Right cardiac atrium (tissue), 5 donors: ENCODE measurements at regions not wholly inside any gene's neighbourhood (a gene's known extent, or its start where the extent isn't known, plus 50 kb on each side); places are given as distances from the start of the nearest gene placed in this dataset.
"Not testable (repeated sequence)": the region's sequence is repeated elsewhere in the genome, so short reads cannot be mapped to it uniquely, and the experiment has no call there.

ENCODE experiments used
- ATAC-seq, 2 donors: fragments of 200-7000 bp; cut with Tn5 transposase; one replicate each; pipeline versions ENCODE4 v1.8.0 to v1.9.1; 2020; ENCODE audit warnings: moderate library complexity in 2 of 2, mild to moderate bottlenecking in 1 of 2
- DNase-seq, 3 donors: peaks; one replicate each; pipeline ENCODE4 v3.0.0-alpha.2; 2020
- H3K27ac ChIP-seq: one replicate; pipeline ENCODE4 v1.5.1; 2013; ENCODE audit warnings: mild to moderate bottlenecking, low read length, control low read depth, moderate library complexity
- H3K27me3 ChIP-seq: one replicate; pipeline ENCODE4 v1.6.1; 2013; ENCODE audit not compliant: control insufficient read depth, insufficient read depth
- H3K4me1 ChIP-seq: one replicate; pipeline ENCODE4 v1.6.1; 2013; ENCODE audit warnings: low read length; ENCODE audit not compliant: control insufficient read depth, insufficient read depth
- H3K4me3 ChIP-seq: one replicate; pipeline ENCODE4 v1.5.1; 2013; ENCODE audit warnings: low read length, control low read depth
- H3K9me3 ChIP-seq: one replicate; pipeline ENCODE4 v1.6.1; 2013; ENCODE audit warnings: low read length; ENCODE audit not compliant: control insufficient read depth
- WGBS: extraction: QIAGEN DNeasy Blood & Tissue Kit; methylation state at CpG from one replicate; pipeline ENCODE4 v1.1.7; 2013; 5-methylcytosine and 5-hydroxymethylcytosine counted together
- intact Hi-C, 4 donors: fragments of 100-400 bp; cut with DNase I; formaldehyde crosslinking; loops; one replicate each; pipeline versions ENCODE4 v1.11.0 to v1.14.0; 2022 to 2023
- donor health status: healthy with polysubstance abuse.
- donor health status: DM: no; HTN: yes; CAD: no.
- donor health status: DM: no; HTN: no; CAD: no.
- donor health status: DM: no; HTN: yes; CAD: no; lungs with severe emphysema.
- donor health status: DM: yes; HTN: yes; CAD: no.

DNA sequence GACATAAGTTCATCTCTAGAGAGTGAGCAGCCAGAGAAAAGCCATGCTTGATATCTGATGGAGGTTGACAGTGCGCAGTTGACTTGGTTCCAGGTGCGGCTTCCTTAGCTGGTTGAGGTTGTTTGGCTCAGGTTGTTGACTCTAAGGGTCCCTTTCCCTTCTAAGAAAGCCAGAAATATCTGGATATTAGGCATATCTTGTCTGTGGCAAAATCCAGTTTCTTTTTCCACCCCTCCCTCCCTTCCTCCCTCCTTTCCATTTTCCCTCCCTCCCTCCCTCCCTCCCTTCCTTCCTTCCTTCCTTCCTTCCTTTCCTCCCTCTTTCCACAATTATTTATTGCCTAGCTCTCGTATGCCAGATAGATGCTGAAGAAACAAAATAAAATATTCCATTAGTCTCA is 82.6 kb upstream of the TNP1 start:
- WGBS: 90% methylated on average over 3 of the region's 3 CpGs
- H3K27me3 ChIP-seq: no peaks in the 10 kb centered on the region
- no peak overlapping the region for H3K4me3 ChIP-seq
- no peaks in the 10 kb centered on the region for H3K4me1 ChIP-seq
- no peaks in the 10 kb centered on the region for H3K9me3 ChIP-seq
- ATAC-seq (no peak), DNase-seq (no peak)
- no peak overlapping the region for H3K27ac ChIP-seq
- intact Hi-C loops: no loop called here

DNA sequence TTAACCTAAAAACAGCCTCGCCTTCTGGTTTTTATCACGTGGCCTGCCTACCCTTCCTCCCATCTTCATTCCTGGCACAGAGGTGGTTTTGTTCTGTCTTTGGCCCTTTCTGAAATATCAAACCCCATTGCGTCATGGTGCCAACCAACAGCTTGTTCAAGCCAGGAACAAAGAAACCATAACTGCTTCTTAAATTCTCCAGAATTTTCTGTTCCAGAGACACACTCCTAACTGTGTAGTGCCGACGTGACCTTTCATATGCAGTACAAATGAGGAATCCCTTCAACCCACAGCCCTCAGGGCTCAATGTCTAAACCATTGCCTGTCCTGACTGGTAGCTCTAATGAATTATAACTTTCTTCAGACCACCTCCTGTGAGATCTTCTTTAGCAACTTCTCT is 82.2 kb upstream of the TNP1 start:
- H3K9me3 ChIP-seq: no peaks in the 10 kb centered on the region
- no peak overlapping the region for H3K4me3 ChIP-seq
- ATAC-seq: no peak
- H3K4me1 ChIP-seq: peaks cover 2% of the 10 kb centered on the region
- intact Hi-C loops: no loop called here
- no peak overlapping the region for H3K27ac ChIP-seq
- WGBS: 88% methylated on average over 5 of the region's 5 CpGs
- H3K27me3 ChIP-seq: no peaks in the 10 kb centered on the region
- DNase-seq: no peak

DNA sequence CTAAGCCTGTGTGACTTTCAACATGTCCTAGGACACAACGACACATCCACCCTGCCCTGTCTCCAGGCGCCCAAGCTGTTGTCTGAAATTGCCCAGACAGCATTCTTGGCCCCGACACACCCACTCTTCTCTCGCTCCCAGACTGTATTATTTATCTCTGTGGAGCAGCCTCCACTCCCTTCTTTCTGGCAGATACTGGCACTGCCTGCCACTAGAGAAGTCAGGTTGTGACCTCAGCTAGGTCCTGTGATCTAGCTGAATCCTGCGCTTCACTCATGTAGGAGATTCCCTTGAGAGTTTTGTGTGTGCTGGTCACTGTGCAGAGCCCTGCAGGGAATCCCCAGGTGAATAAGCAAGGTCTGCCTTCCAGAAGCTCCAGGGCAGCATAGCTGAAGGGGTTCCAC is 77.1 kb upstream of the TNP1 start:
- ATAC-seq (peak; percentile 84 to 87), DNase-seq (peak; percentile 34 to 79 (median 69))
- Histone ChIP-seq H3K27ac (peak overlapping the region; percentile 69), H3K4me1 (peaks cover 8% of the 10 kb centered on the region), H3K9me3 (no peaks in the 10 kb centered on the region), H3K27me3 (no peaks in the 10 kb centered on the region), H3K4me3 (no peak overlapping the region)
- WGBS: 37% methylated on average over 5 of the region's 5 CpGs
- intact Hi-C loops: no loop called here

DNA sequence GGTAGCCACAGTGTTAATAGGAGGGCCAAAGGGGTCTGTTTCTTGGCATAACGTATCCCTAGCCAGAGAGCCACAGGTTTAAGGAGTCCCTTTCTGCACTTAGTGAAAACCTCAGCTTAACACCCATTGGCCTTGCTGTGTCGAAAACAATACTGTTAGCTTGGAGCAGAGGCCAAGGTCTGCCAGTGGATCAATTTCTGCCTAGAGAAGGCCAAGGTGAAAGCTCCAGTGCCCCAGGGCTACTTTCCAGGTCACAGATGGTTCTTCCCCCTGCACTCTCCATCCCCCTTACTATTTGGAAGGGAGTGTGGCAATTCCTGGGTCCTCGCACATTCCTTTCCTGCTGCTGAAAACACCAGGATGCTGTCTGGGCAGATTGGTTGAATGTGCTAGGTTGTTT is 74.8 kb upstream of the TNP1 start:
- intact Hi-C loops: no loop called here
- DNase-seq (no peak), ATAC-seq (no peak)
- no peaks in the 10 kb centered on the region for H3K27me3 ChIP-seq
- H3K4me1 ChIP-seq: peaks cover 8% of the 10 kb centered on the region
- no peak overlapping the region for H3K4me3 ChIP-seq
- H3K27ac ChIP-seq: no peak overlapping the region
- H3K9me3 ChIP-seq: no peaks in the 10 kb centered on the region
- WGBS: 96% methylated on average over 3 of the region's 3 CpGs

DNA sequence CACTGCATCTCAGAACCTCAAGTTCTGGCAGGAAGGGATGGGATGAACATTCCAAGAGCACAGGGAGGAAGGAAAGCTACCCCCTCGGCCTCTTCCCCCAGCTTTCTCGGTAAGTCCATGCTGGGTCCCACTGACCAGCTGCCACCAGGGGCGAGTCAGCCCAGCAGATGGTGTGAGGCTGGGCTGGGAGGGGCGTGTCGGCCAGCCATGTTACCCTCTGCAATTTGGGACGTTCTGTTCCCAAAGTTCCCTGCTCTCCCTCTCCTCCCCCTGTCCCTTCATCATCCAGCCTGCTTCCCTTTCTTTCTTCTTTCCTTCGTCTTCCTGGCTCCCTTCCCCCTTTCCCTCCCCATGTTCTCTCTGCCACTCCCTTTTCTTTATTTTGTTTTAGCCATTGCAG is 74.3 kb upstream of the TNP1 start:
- 81% methylated on average over 7 of the region's 7 CpGs for WGBS
- DNase-seq (peak in 2 of 3 donors; percentile 27 to 79), ATAC-seq (peak; percentile 55 to 59)
- H3K27ac ChIP-seq: no peak overlapping the region
- peaks cover 8% of the 10 kb centered on the region for H3K4me1 ChIP-seq
- no peaks in the 10 kb centered on the region for H3K27me3 ChIP-seq
- intact Hi-C loops: no loop called here
- H3K4me3 ChIP-seq: no peak overlapping the region
- no peaks in the 10 kb centered on the region for H3K9me3 ChIP-seq

DNA sequence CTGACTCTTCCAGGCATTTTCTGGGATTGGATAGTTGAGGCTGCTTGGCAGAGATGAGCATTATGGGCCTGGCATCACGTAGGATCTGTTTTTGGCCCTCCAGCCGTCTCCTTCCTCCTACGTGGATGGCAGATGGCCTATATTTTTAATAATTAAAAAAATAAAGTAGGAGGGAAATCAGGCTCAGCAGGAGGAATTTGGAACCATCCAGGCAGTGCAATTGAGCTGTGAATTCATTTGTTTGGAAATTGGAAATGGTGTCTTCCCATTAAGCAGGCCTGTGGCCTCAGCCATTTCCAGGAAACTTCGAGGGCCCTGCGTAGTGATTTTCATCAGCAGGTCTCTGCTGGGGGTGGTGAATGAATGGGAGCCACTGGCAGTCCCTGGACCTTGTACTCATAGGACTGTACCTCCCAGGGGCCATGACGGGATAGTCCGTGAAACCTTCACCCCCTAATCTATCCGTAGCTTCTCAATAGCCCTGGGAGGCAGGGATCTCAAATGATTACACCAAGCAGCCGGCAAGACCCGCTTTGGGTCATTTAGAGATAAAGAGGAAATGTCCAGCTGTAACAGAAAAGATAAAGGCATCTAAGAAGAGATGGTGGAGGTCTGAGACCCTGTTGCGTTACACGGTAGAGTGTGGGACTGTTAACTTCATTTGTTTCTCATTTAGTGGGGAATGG is 73.1 kb upstream of the TNP1 start:
- ATAC-seq: no peak
- WGBS: 66% methylated on average over 12 of the region's 12 CpGs
- no peak overlapping the region for H3K4me3 ChIP-seq
- peaks cover 8% of the 10 kb centered on the region for H3K4me1 ChIP-seq
- H3K27me3 ChIP-seq: no peaks in the 10 kb centered on the region
- no peak for DNase-seq
- intact Hi-C loops: no loop called here
- no peak overlapping the region for H3K27ac ChIP-seq
- no peaks in the 10 kb centered on the region for H3K9me3 ChIP-seq

DNA sequence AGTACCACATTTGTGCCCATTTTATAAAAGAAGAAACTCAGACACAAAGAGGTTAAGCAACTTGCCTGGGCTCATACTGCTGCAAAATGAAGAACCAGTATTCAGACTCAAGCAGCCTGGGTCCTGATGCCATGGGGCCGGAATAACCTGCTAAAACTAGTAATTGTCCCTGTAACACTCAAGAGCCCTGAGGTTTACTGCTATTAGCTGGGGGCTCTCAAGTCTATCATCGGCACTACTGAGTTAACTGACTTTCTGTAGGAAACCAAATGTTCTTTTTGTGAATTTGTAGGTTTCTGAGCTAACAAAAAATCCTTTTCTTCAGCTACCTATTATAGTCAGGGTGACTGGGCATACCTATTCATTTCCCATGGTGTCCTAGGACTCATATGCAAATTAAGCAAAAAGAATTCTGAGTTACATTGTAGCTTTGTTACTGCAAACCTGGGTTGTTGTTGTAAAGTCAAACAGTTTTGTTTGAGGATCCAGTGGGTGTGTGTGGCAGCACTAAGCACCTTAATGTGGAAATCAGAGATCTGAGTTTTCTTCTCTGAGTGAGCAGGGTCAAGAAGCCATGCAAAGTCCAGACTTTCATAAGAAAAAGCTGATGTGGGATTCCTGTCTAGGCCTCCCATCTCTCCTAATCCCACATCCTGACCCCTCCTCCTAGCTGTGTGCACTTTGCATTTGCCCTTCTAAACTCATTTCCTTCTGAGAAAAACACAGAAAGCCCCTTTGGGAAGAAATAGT is 72.4 kb upstream of the TNP1 start:
- Histone ChIP-seq H3K4me1 (peaks cover 8% of the 10 kb centered on the region), H3K27me3 (no peaks in the 10 kb centered on the region), H3K27ac (no peak overlapping the region), H3K4me3 (no peak overlapping the region), H3K9me3 (no peaks in the 10 kb centered on the region)
- DNase-seq: no peak
- 96% methylated on average over 2 of the region's 2 CpGs for WGBS
- ATAC-seq: no peak
- intact Hi-C loops: no loop called here

DNA sequence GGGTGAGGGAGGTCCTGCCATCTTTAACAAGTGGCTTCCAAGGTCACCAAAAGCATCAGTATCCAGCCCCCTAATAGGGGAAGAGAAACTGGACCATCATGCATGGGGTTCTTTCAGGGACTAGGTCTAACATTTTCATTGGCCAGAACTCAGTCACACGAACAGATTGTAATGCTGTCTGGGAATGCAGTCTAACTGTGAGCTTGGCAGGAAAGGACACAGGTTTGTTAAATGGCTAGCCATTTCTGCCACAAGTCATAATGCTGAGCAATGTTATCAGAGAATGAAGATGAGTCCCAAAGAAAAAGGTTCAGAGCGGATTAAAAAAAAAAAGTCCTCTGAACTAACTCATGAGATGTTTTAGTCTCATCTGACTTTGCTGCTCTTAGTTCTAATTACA is 70.9 kb upstream of the TNP1 start:
- no peak for DNase-seq
- Histone ChIP-seq H3K4me3 (no peak overlapping the region), H3K4me1 (no peaks in the 10 kb centered on the region), H3K9me3 (no peaks in the 10 kb centered on the region), H3K27ac (no peak overlapping the region), H3K27me3 (no peaks in the 10 kb centered on the region)
- WGBS: 89% methylated on average over 2 of the region's 2 CpGs
- intact Hi-C loops: no loop called here
- no peak for ATAC-seq

DNA sequence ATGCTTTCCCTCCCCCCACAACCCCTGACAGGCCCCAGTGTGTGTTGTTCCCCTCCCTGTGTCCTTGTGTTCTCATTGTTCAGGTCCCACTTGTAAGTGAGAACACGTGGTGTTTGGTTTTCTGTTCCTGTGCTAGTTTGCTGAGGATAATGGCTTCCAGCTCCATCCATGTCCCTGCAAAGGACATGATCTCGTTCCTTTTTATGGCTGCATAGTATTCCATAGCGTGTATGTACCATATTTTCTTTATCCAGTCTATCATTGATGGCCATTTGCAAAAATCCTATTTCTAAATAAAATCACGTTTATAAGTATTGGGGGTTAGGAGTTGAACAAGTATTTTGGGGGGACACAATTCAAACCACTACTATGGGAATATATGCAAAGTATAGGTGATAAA is 69.5 kb upstream of the TNP1 start:
- WGBS: 93% methylated on average over 4 of the region's 4 CpGs
- intact Hi-C loops: not testable (repeated sequence)

DNA sequence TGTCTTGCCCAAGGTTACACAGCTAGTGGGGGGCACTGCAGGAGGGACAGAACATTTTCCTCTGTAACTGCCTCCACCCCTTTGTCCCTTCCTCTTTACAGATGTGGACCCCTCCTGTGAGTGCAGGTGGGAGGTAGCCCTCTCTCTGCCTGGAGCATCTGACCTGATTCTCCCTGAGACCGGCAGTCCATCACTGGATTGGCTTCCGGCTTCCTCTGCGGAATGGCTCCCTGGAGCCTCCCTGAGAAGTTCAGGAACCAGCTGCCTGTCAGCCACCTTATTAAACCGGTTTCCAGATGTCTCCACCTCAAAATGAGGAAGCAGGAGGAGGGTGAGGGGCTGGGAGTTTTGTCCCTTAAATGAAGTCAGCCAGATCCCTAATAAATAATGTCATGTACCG is 67.3 kb upstream of the TNP1 start:
- WGBS: 67% methylated on average over 5 of the region's 5 CpGs
- ATAC-seq: no peak
- H3K9me3 ChIP-seq: no peaks in the 10 kb centered on the region
- H3K27ac ChIP-seq: no peak overlapping the region
- H3K4me1 ChIP-seq: no peaks in the 10 kb centered on the region
- DNase-seq: no peak
- intact Hi-C loops: no loop called here
- H3K27me3 ChIP-seq: no peaks in the 10 kb centered on the region
- H3K4me3 ChIP-seq: no peak overlapping the region

More for the DNA sequence above, 69.5 kb upstream of the TNP1 start:
- not testable (repeated sequence) for H3K27me3 ChIP-seq, H3K4me1 ChIP-seq, H3K9me3 ChIP-seq, H3K27ac ChIP-seq, H3K4me3 ChIP-seq, DNase-seq, ATAC-seq

DNA sequence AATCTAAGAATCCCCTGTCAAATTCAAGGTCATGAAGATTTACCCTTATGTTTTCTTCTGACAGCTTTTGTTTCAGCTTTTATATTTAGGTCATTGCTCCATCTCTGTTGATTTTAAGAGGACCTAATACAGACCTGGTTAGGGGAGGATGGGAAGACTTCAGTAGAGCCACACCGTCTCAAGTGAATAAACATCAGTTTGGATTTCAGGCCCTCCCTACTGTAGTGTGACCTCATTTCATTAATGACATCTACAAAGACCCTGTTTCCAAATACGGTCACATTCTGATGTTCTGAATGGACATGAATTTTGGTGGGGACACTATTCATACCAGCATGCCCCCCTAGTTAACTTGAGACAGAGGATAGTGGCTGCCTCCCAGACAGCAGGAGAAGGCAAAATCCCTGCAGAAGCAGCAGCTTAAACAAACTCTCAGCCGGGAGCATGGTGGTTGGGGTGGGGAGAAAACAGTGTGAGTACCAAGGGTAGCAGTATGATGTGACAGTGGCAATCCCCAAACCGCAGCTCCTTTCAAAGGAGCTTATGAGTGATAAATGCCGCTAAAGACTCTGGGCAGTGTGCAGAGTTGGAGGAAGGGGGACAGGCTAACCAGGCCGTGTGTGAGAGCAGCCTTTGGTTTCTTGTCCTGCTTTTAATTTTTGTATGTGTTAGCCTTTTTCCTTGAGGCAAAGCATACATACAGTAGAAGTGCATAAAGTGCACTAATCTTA is 65.9 kb upstream of the TNP1 start:
- no peaks in the 10 kb centered on the region for H3K4me1 ChIP-seq

More for the DNA sequence above, 65.9 kb upstream of the TNP1 start:
- no peaks in the 10 kb centered on the region for H3K9me3 ChIP-seq
- DNase-seq: no peak
- H3K4me3 ChIP-seq: no peak overlapping the region
- no peak for ATAC-seq
- WGBS: 92% methylated on average over 6 of the region's 6 CpGs
- H3K27me3 ChIP-seq: no peaks in the 10 kb centered on the region
- intact Hi-C loops: no loop called here
- no peak overlapping the region for H3K27ac ChIP-seq
